Heart left ventricle (tissue), 16 donors: ENCODE measurements at regions not wholly inside any gene's neighbourhood (a gene's known extent, or its start where the extent isn't known, plus 50 kb on each side); places are given as distances from the start of the nearest gene placed in this dataset.

Experiments used
- ATAC-seq, 4 donors: fragments of 200-7000 bp; cut with Tn5 transposase; one replicate each; pipeline ENCODE4 v1.9.1; 2020 to 2022; ENCODE audit warnings: moderate library complexity in 4 of 4, mild to moderate bottlenecking in 3 of 4, moderate number of reproducible peaks in 1 of 4
- DNase-seq, 5 donors: peaks; one replicate each; pipeline ENCODE4 v3.0.0-alpha.2; 2020
- H3K27ac ChIP-seq, 12 donors: fragments of 200-600 bp; sonication (generic) in 4 of 12; one replicate each; pipeline versions ENCODE4 v1.5.0 to v1.8.0; 2016 to 2022; ENCODE audit warnings: mild to moderate bottlenecking in 2 of 12
- H3K27me3 ChIP-seq, 9 donors: fragments of 200-600 bp; sonication (generic) in 2 of 9; one replicate each; pipeline versions ENCODE4 v1.5.1 to v1.8.0; 2016 to 2022; ENCODE audit warnings: mild to moderate bottlenecking in 3 of 9
- H3K36me3 ChIP-seq, 9 donors: fragments of 200-600 bp; sonication (generic) in 2 of 9; one replicate each; pipeline versions ENCODE4 v1.5.0 to v1.8.0; 2018 to 2022; ENCODE audit warnings: mild to moderate bottlenecking in 2 of 9
- H3K4me1 ChIP-seq, 12 donors: fragments of 200-600 bp; sonication (generic) in 4 of 12; one replicate each; pipeline versions ENCODE4 v1.5.0 to v1.8.0; 2016 to 2022; ENCODE audit warnings: mild to moderate bottlenecking in 3 of 12
- H3K4me3 ChIP-seq, 12 donors: fragments of 200-600 bp; sonication (generic) in 4 of 12; one replicate each; pipeline versions ENCODE4 v1.5.0 to v1.8.0; 2017 to 2022; ENCODE audit warnings: mild to moderate bottlenecking in 9 of 12, moderate library complexity in 4 of 12
- H3K9me3 ChIP-seq, 12 donors: fragments of 200-600 bp; sonication (generic) in 4 of 12; one replicate each; pipeline versions ENCODE4 v1.5.0 to v1.8.0; 2016 to 2022; ENCODE audit warnings: mild to moderate bottlenecking in 1 of 12
- POLR2A ChIP-seq, 2 donors: fragments of 450-650 bp; IDR thresholded peaks; one replicate each; pipeline ENCODE4 v1.6.1; 2017; ENCODE audit warnings: antibody characterized with exemption in 2 of 2, mild to moderate bottlenecking in 2 of 2, moderate library complexity in 2 of 2
- WGBS, 4 donors: extraction: QIAGEN DNeasy Blood & Tissue Kit in 2 of 4; methylation state at CpG; one replicate each; pipeline versions ENCODE4 v1.1.5 to v1.1.7; 2013 to 2018; 5-methylcytosine and 5-hydroxymethylcytosine counted together
- intact Hi-C, 10 donors: fragments of 100-400 bp; cut with DNase I; formaldehyde crosslinking; loops; one replicate each; pipeline versions ENCODE4 v1.11.1 to v1.14.2; 2022
- TF ChIP-seq, protein P1 (sequence below), 12 donors: fragments of 200-600 bp; sonication (generic) in 4 of 12; IDR thresholded peaks; one replicate each; pipeline versions ENCODE4 v1.5.0 to v1.8.0; 2018 to 2022; ENCODE audit warnings: antibody characterized with exemption in 12 of 12, mild to moderate bottlenecking in 5 of 12
- donor health status: ischemic (EF 13 %, LVEDD 7.1; RV severe dilation, severe dysfunction).
- donor health status: healthy with polysubstance abuse.
- donor health status: DM: no; HTN: yes; CAD: no.
- donor health status: DM: no; HTN: no; CAD: no.
- donor health status: ischemic (EF 25% LVEDD 6.9; RV normal size, moderate dysfunction).
- donor health status: ischemic (EF 25% LVEDD 5.7; RV mildly dilated, moderate dysfunction).
- donor health status: healthy.
- donor health status: DM: yes; HTN: yes; CAD: no.
- donor health status: ischemic (EF 35%, LVEDD 5.7; RV mildly dilated, moderate dysfunction).
- donor health status: nonischemic (EF 11% LVEDD 7.7; RV severe dilation, severe dysfunction).
- donor health status: DM: yes; HTN: yes; CAD: no.
- donor health status: PGD.
- donor health status: ischemic (EF 29% LVEDD 5.4; RV normal size, mild dysfunction).
- donor health status: nonischemic (EF 23%, LVEDD 6.1; RV moderate dilation, normal function).

DNA sequence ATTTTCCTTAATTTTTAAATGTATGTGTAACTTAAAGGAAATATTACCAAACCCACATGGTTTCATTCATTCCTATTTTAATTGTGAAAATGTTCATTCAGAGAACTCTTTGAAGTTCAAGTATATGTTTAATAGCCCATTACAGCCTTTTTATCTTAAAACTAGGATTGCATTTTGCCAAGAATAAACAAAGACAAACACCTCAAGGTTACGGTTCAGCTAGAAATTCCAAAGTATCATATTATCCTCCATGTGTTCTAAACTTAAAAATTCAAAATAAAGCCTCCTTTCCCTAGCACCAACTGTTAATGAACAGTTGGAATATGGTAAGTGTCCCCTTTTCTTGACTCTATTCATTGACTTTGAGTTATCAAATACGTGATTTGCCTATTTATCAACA lies 215.6 kb upstream of the SEMA3E start:
- no peaks in the 10 kb centered on the region for H3K9me3 ChIP-seq
- no peak for TF ChIP-seq POLR2A (IDR thresholded peaks at IDR 0.05)
- TF ChIP-seq, protein P1, sequence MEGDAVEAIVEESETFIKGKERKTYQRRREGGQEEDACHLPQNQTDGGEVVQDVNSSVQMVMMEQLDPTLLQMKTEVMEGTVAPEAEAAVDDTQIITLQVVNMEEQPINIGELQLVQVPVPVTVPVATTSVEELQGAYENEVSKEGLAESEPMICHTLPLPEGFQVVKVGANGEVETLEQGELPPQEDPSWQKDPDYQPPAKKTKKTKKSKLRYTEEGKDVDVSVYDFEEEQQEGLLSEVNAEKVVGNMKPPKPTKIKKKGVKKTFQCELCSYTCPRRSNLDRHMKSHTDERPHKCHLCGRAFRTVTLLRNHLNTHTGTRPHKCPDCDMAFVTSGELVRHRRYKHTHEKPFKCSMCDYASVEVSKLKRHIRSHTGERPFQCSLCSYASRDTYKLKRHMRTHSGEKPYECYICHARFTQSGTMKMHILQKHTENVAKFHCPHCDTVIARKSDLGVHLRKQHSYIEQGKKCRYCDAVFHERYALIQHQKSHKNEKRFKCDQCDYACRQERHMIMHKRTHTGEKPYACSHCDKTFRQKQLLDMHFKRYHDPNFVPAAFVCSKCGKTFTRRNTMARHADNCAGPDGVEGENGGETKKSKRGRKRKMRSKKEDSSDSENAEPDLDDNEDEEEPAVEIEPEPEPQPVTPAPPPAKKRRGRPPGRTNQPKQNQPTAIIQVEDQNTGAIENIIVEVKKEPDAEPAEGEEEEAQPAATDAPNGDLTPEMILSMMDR (IDR thresholded peaks at IDR 0.05): no peak
- no peak for DNase-seq
- WGBS, 4 donors: 81 to 84% (median 83%) methylated on average over 2 of the region's 2 CpGs
- no peak overlapping the region for H3K27ac ChIP-seq
- H3K27me3 ChIP-seq: no peaks in the 10 kb centered on the region
- no peak for ATAC-seq
- intact Hi-C loops: no loop called here
- H3K4me1 ChIP-seq: no peaks in the 10 kb centered on the region
- no peaks in the 10 kb centered on the region for H3K36me3 ChIP-seq
- H3K4me3 ChIP-seq: no peak overlapping the region

DNA sequence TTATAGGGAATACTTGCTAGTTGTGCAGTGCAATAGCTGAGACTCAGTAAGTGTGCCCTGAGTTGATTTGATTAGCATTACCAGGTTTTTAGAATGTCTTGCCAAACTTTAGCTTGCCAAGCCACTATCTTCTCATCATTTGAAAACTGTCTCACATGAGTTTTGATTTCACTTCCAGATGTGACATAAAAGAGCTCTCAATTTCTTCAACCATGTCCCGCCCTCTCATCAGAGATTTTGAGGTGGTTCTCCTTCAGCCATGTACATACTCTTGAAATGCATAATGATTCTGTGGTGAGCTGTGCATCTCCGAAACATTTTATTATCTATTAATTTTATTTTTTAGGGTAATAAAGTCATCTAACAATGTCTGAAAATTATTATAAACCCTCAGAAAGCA lies 215.0 kb upstream of the SEMA3E start:
- ATAC-seq (no peak), DNase-seq (no peak)
- 81 to 90% (median 86%) methylated on average over 2 of the region's 2 CpGs for WGBS, 4 donors
- Histone ChIP-seq H3K9me3 (no peaks in the 10 kb centered on the region), H3K36me3 (no peaks in the 10 kb centered on the region), H3K4me1 (no peaks in the 10 kb centered on the region), H3K4me3 (no peak overlapping the region), H3K27me3 (no peaks in the 10 kb centered on the region), H3K27ac (no peak overlapping the region)
- intact Hi-C loops: no loop called here
- TF ChIP-seq, protein P1 (IDR thresholded peaks at IDR 0.05): no peak
- no peak for TF ChIP-seq POLR2A (IDR thresholded peaks at IDR 0.05)

DNA sequence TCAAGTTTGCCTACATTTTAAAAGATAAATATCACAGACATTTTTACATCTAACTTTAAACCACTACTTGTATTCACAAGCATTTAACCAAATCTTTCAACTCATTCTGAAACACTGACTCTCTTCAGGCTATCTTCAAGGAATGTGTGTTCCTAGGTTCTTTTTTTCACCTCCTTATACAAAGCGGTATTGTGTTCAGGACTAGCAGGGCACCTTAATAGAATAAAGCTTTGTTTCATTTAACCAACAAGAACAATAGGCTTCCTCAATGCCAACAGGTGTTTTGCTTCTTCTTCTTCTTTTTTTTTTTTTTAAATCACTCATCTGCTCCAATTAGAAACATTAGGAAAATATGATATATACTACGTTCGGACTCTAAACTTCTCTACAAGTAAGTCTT lies 212.9 kb upstream of the SEMA3E start:
- Histone ChIP-seq H3K4me1 (no peaks in the 10 kb centered on the region), H3K27me3 (no peaks in the 10 kb centered on the region), H3K9me3 (no peaks in the 10 kb centered on the region), H3K36me3 (no peaks in the 10 kb centered on the region), H3K27ac (no peak overlapping the region), H3K4me3 (no peak overlapping the region)
- TF ChIP-seq POLR2A (IDR thresholded peaks at IDR 0.05): no peak
- TF ChIP-seq, protein P1 (IDR thresholded peaks at IDR 0.05): no peak
- DNase-seq (no peak), ATAC-seq (no peak)
- intact Hi-C loops: no loop called here
- 86 to 96% (median 92%) methylated on average over 3 of the region's 3 CpGs for WGBS, 4 donors

DNA sequence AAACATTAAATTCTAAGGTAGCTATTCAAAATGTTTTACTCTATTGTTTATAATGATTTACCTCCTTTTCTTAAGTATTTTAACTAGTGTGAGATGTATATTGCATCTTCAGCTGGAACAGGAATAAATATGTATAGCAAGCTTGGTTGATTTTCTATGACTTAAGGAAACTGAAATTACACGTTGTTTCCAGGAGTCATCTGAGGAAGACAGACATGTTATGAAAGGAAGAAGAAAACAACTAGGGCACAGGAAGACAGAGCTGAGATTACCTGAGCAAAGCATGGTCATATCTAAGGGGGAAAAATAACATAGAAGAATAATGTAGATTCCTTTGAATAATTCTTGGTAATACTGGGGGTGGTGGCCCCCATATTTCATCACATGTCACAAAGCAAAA lies 210.9 kb upstream of the SEMA3E start:
- TF ChIP-seq POLR2A (IDR thresholded peaks at IDR 0.05): no peak
- TF ChIP-seq, protein P1 (IDR thresholded peaks at IDR 0.05): no peak
- intact Hi-C loops: no loop called here
- no peaks in the 10 kb centered on the region for H3K36me3 ChIP-seq
- ATAC-seq (no peak), DNase-seq (no peak)
- H3K9me3 ChIP-seq: no peaks in the 10 kb centered on the region
- 54 to 64% (median 57%) methylated on average over 1 of the region's 1 CpG for WGBS, 4 donors
- H3K27me3 ChIP-seq: no peaks in the 10 kb centered on the region
- H3K4me1 ChIP-seq: no peaks in the 10 kb centered on the region
- H3K27ac ChIP-seq: no peak overlapping the region
- H3K4me3 ChIP-seq: no peak overlapping the region
